GM21447 (cell line): ENCODE measurements at regions not wholly inside any gene's neighbourhood (a gene's known extent, or its start where the extent isn't known, plus 50 kb on each side); places are given as distances from the start of the nearest gene placed in this dataset.
A peak's percentile ranks its signal among the peaks of the same experiment; 100 is the strongest.

Experiments used
- ATAC-seq: cut with Tn5 transposase; IDR thresholded peaks from one replicate; pipeline ENCODE4 v1.9.1; 2021; ENCODE audit not compliant: unreplicated experiment

GRCh38 chr13:40319699-40320579 is 346.5 kb downstream of the FOXO1 start:
- ATAC-seq = no peak

- no peak for ATAC-seq
These were observed 338.4 kb downstream of the FOXO1 start for GRCh38 chr13:40328091-40328490.

- ATAC-seq = no peak
These were observed 336.5 kb downstream of the FOXO1 start for GRCh38 chr13:40329781-40330485.

GRCh38 chr13:40330950-40331349 is 335.5 kb downstream of the FOXO1 start:
- no peak for ATAC-seq

- no peak for ATAC-seq
These were observed 334.6 kb downstream of the FOXO1 start for GRCh38 chr13:40331802-40332201.

GRCh38 chr13:40333226-40333625 is 333.2 kb downstream of the FOXO1 start:
- no peak for ATAC-seq

GRCh38 chr13:40334031-40334430 is 332.4 kb downstream of the FOXO1 start:
- no peak for ATAC-seq

- no peak for ATAC-seq
These were observed 331.8 kb downstream of the FOXO1 start for GRCh38 chr13:40334616-40335015.

GRCh38 chr13:40336228-40337221 is 329.9 kb downstream of the FOXO1 start:
- no peak for ATAC-seq

GRCh38 chr13:40337651-40338050 is 328.8 kb downstream of the FOXO1 start:
- ATAC-seq = no peak

- no peak for ATAC-seq
These were observed 328.2 kb downstream of the FOXO1 start for GRCh38 chr13:40338217-40338616.

- ATAC-seq = no peak
These were observed 325.9 kb downstream of the FOXO1 start for GRCh38 chr13:40340368-40341095.

GRCh38 chr13:40341096-40341471 is 325.4 kb downstream of the FOXO1 start:
- no peak for ATAC-seq

- ATAC-seq = no peak
These were observed 324.9 kb downstream of the FOXO1 start for GRCh38 chr13:40341501-40341900.

GRCh38 chr13:40342461-40342860 is 324.0 kb downstream of the FOXO1 start:
- ATAC-seq = no peak

GRCh38 chr13:40342901-40343300 is 323.5 kb downstream of the FOXO1 start:
- no peak for ATAC-seq

- ATAC-seq = no peak
These were observed 322.7 kb downstream of the FOXO1 start for GRCh38 chr13:40343550-40344269.

- ATAC-seq = peak; percentile 51
These were observed 321.9 kb downstream of the FOXO1 start for GRCh38 chr13:40344270-40345148.

- ATAC-seq = no peak
These were observed 321.3 kb downstream of the FOXO1 start for GRCh38 chr13:40345149-40345514.
